Thyroid gland (tissue), 4 donors: ENCODE measurements at regions not wholly inside any gene's neighbourhood (a gene's known extent, or its start where the extent isn't known, plus 50 kb on each side); places are given as distances from the start of the nearest gene placed in this dataset.

Experiments used
- DNase-seq, 2 donors: peaks; one replicate each; pipeline ENCODE4 v3.0.0-alpha.2; 2019
- H3K27ac ChIP-seq, 3 donors: fragments of 200-600 bp; sonication (generic); 1 replicate in 2 of 3; 2 replicates in 1 of 3; pipeline ENCODE4 v1.5.1; 2016 to 2019; ENCODE audit warnings: mild to moderate bottlenecking in 1 of 3, moderate library complexity in 1 of 3
- H3K27me3 ChIP-seq: fragments of 200-600 bp; sonication (generic); one replicate; pipeline ENCODE4 v1.5.1; 2019
- H3K36me3 ChIP-seq, 2 donors: fragments of 200-600 bp; sonication (generic); one replicate each; pipeline ENCODE4 v1.5.1; 2016 to 2019
- H3K4me1 ChIP-seq, 2 donors: fragments of 200-600 bp; sonication (generic); one replicate each; pipeline ENCODE4 v1.5.1; 2017 to 2019
- H3K4me3 ChIP-seq, 3 donors: fragments of 200-600 bp; sonication (generic); replicated peaks in 1 of 3; 1 replicate in 2 of 3; 2 replicates in 1 of 3; pipeline ENCODE4 v1.5.1; 2016; ENCODE audit warnings: mild to moderate bottlenecking in 1 of 3
- H3K9me3 ChIP-seq: fragments of 200-600 bp; sonication (generic); one replicate; pipeline ENCODE4 v1.5.1; 2017
- POLR2A ChIP-seq, 2 donors: fragments of 450-650 bp; IDR thresholded peaks; one replicate each; pipeline ENCODE4 v1.6.1; 2017; ENCODE audit warnings: antibody characterized with exemption in 2 of 2, mild to moderate bottlenecking in 2 of 2, moderate library complexity in 1 of 2
- WGBS, 2 donors: methylation state at CpG; one replicate each; pipeline ENCODE4 v1.1.5; 2017; 5-methylcytosine and 5-hydroxymethylcytosine counted together
- intact Hi-C: fragments of 100-400 bp; cut with DNase I; formaldehyde crosslinking; loops from one replicate; pipeline ENCODE4 v1.15.1; 2023
- TF ChIP-seq, protein P1 (sequence below), 6 experiments: fragments of 200-600 bp in 3 of 6; fragments of 450-650 bp in 3 of 6; sonication (generic) in 3 of 6; IDR thresholded peaks; one replicate each; pipeline ENCODE4 v1.5.1; 2016 to 2019; ENCODE audit warnings: antibody characterized with exemption in 6 of 6, mild to moderate bottlenecking in 2 of 6, inconsistent platforms in 1 of 6, moderate library complexity in 1 of 6

GRCh38 chr17:17423656-17424055 is 53.1 kb upstream of the MED9 start:
- no peak for TF ChIP-seq POLR2A (IDR thresholded peaks at IDR 0.05)
- TF ChIP-seq, protein P1, sequence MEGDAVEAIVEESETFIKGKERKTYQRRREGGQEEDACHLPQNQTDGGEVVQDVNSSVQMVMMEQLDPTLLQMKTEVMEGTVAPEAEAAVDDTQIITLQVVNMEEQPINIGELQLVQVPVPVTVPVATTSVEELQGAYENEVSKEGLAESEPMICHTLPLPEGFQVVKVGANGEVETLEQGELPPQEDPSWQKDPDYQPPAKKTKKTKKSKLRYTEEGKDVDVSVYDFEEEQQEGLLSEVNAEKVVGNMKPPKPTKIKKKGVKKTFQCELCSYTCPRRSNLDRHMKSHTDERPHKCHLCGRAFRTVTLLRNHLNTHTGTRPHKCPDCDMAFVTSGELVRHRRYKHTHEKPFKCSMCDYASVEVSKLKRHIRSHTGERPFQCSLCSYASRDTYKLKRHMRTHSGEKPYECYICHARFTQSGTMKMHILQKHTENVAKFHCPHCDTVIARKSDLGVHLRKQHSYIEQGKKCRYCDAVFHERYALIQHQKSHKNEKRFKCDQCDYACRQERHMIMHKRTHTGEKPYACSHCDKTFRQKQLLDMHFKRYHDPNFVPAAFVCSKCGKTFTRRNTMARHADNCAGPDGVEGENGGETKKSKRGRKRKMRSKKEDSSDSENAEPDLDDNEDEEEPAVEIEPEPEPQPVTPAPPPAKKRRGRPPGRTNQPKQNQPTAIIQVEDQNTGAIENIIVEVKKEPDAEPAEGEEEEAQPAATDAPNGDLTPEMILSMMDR (IDR thresholded peaks at IDR 0.05), result no peak
- no peaks in the 10 kb centered on the region for H3K36me3 ChIP-seq
- WGBS, 2 donors, result 75 to 83% methylated on average over 3 to 4 of the region's 4 CpGs

GRCh38 chr17:17424552-17424951 is 52.2 kb upstream of the MED9 start:
- Histone ChIP-seq H3K4me1 (peaks cover 11 to 16% of the 10 kb centered on the region in 2 donors), H3K4me3 (no peak overlapping the region), H3K36me3 (no peaks in the 10 kb centered on the region), H3K9me3 (no peaks in the 10 kb centered on the region), H3K27me3 (no peaks in the 10 kb centered on the region), H3K27ac (no peak overlapping the region)
- WGBS, 2 donors, result 23 to 43% methylated on average over 1 of the region's 2 CpGs
- DNase-seq, result no peak
- TF ChIP-seq, protein P1 (IDR thresholded peaks at IDR 0.05), result no peak
- TF ChIP-seq POLR2A (IDR thresholded peaks at IDR 0.05), result no peak
- intact Hi-C loops, result no loop called here

More at GRCh38 chr17:17423656-17424055, 53.1 kb upstream of the MED9 start:
- no peak for DNase-seq
- no peaks in the 10 kb centered on the region for H3K9me3 ChIP-seq
- H3K4me1 ChIP-seq, result peaks cover 20 to 24% of the 10 kb centered on the region in 2 donors
- H3K27me3 ChIP-seq, result no peaks in the 10 kb centered on the region
- H3K27ac ChIP-seq, result no peak overlapping the region
- intact Hi-C loops, result no loop called here
- no peak overlapping the region for H3K4me3 ChIP-seq

GRCh38 chr17:17425005-17425404 is 51.8 kb upstream of the MED9 start:
- no peak for DNase-seq
- Histone ChIP-seq H3K27ac (peak overlapping the region in 2 of 3 donors; percentile 10 to 52), H3K36me3 (no peaks in the 10 kb centered on the region), H3K4me1 (peaks cover 7 to 11% of the 10 kb centered on the region in 2 donors), H3K27me3 (no peaks in the 10 kb centered on the region), H3K4me3 (no peak overlapping the region), H3K9me3 (no peaks in the 10 kb centered on the region)
- intact Hi-C loops, result no loop called here
- TF ChIP-seq POLR2A (IDR thresholded peaks at IDR 0.05), result no peak
- TF ChIP-seq, protein P1 (IDR thresholded peaks at IDR 0.05), result no peak
- 98 to 100% methylated on average over 1 to 6 of the region's 7 CpGs for WGBS, 2 donors

GRCh38 chr17:17425591-17425990 is 51.2 kb upstream of the MED9 start:
- intact Hi-C loops, result no loop called here
- Histone ChIP-seq H3K4me3 (no peak overlapping the region), H3K27ac (peak overlapping the region in 1 of 3 donors; percentile 52), H3K36me3 (no peaks in the 10 kb centered on the region), H3K4me1 (peaks cover 3 to 7% of the 10 kb centered on the region in 2 donors), H3K9me3 (no peaks in the 10 kb centered on the region), H3K27me3 (no peaks in the 10 kb centered on the region)
- peak in 1 of 2 donors; percentile 38 for DNase-seq
- WGBS, 2 donors, result 80 to 85% methylated on average over 4 of the region's 4 CpGs
- TF ChIP-seq, protein P1 (IDR thresholded peaks at IDR 0.05), result no peak
- no peak for TF ChIP-seq POLR2A (IDR thresholded peaks at IDR 0.05)

- TF ChIP-seq POLR2A (IDR thresholded peaks at IDR 0.05), result no peak
- TF ChIP-seq, protein P1 (IDR thresholded peaks at IDR 0.05), result no peak
- H3K4me1 ChIP-seq, result peaks cover 0 to 7% of the 10 kb centered on the region in 2 donors
- intact Hi-C loops, result no loop called here
- no peak overlapping the region for H3K4me3 ChIP-seq
- H3K27me3 ChIP-seq, result no peaks in the 10 kb centered on the region
- H3K9me3 ChIP-seq, result no peaks in the 10 kb centered on the region
- WGBS, 2 donors, result 92 to 94% methylated on average over 4 of the region's 4 CpGs
- DNase-seq, result no peak
- no peaks in the 10 kb centered on the region for H3K36me3 ChIP-seq
- no peak overlapping the region for H3K27ac ChIP-seq
These were observed 50.6 kb upstream of the MED9 start for GRCh38 chr17:17426184-17426583.
